Neural cell (in vitro differentiated cells): ENCODE measurements at regions not wholly inside any gene's neighbourhood (a gene's known extent, or its start where the extent isn't known, plus 50 kb on each side); places are given as distances from the start of the nearest gene placed in this dataset.

Source experiments
- H2AFZ ChIP-seq: fragments of 200-600, 300-800 bp; sonication (generic), shearing (Covaris generic); 2 replicates; pipeline ENCODE4 v1.6.0; 2014; ENCODE audit warnings: low read depth, mild to moderate bottlenecking, antibody characterized with exemption, low read length, moderate library complexity
- H3F3A ChIP-seq: fragments of 200-600 bp; shearing (Covaris generic); 2 replicates; pipeline ENCODE4 v1.6.1; 2016; ENCODE audit warnings: mild to moderate bottlenecking, moderate library complexity, mixed read lengths, antibody characterized with exemption, low read length; ENCODE audit not compliant: insufficient read depth, poor library complexity, severe bottlenecking
- H3K27ac ChIP-seq: fragments of 200-600, 300-800 bp; sonication (generic), shearing (Covaris generic); 2 replicates; pipeline ENCODE4 v1.5.1; 2014; ENCODE audit warnings: mild to moderate bottlenecking, low read length, moderate library complexity
- H3K27me3 ChIP-seq: fragments of 300-800, 200-600 bp; sonication (generic), shearing (Covaris generic); 2 replicates; pipeline ENCODE4 v1.6.0; 2014; ENCODE audit warnings: mild to moderate bottlenecking, low read depth, low read length, moderate library complexity; ENCODE audit not compliant: insufficient read depth
- H3K36me3 ChIP-seq: fragments of 300-800, 200-600 bp; sonication (generic), shearing (Covaris generic); 2 replicates; pipeline ENCODE4 v1.5.1; 2014; ENCODE audit warnings: mild to moderate bottlenecking, antibody characterized with exemption, low read length, moderate library complexity; ENCODE audit not compliant: insufficient read depth
- H3K4me2 ChIP-seq: fragments of 300-800, 200-600 bp; sonication (generic), shearing (Covaris generic); 2 replicates; pipeline ENCODE4 v1.6.0; 2014; ENCODE audit warnings: mild to moderate bottlenecking, low read length
- H3K4me3 ChIP-seq: fragments of 300-800, 200-600 bp; sonication (generic), shearing (Covaris generic); 2 replicates; pipeline ENCODE4 v1.5.1; 2014; ENCODE audit warnings: mild to moderate bottlenecking, low read length, moderate library complexity
- H3K79me2 ChIP-seq: fragments of 200-600 bp; shearing (Covaris generic); replicated peaks from 2 replicates; pipeline ENCODE4 v1.6.0; 2014; ENCODE audit warnings: mild to moderate bottlenecking, low read length, moderate library complexity; ENCODE audit not compliant: insufficient read depth
- H3K9ac ChIP-seq: fragments of 300-800, 200-600 bp; sonication (generic), shearing (Covaris generic); 2 replicates; pipeline ENCODE4 v1.6.1; 2016; ENCODE audit warnings: mild to moderate bottlenecking, low read length, mixed read lengths
- H3K9me2 ChIP-seq: fragments of 200-600 bp; shearing (Covaris generic); 2 replicates; pipeline ENCODE4 v1.6.1; 2016; ENCODE audit warnings: mild to moderate bottlenecking, low read length, mixed read lengths; ENCODE audit not compliant: insufficient read depth
- H3K9me3 ChIP-seq: fragments of 200-600, 300-800 bp; sonication (generic), shearing (Covaris generic); 2 replicates; pipeline ENCODE4 v1.6.1; 2016; ENCODE audit warnings: mild to moderate bottlenecking, mixed run types, low read length, moderate library complexity, mixed read lengths
- H4K20me1 ChIP-seq: fragments of 200-600 bp; shearing (Covaris generic); 2 replicates; pipeline ENCODE4 v1.6.1; 2016; ENCODE audit warnings: mild to moderate bottlenecking, mixed run types; ENCODE audit not compliant: insufficient read depth
- EP300 ChIP-seq: fragments of 450-650 bp; conservative IDR thresholded peaks from 2 replicates; pipeline ENCODE4 v1.6.1; 2014; ENCODE audit warnings: antibody characterized with exemption, mild to moderate bottlenecking, moderate library complexity; ENCODE audit not compliant: poor library complexity, severe bottlenecking
- EZH2 ChIP-seq: fragments of 200-600, 300-800 bp; shearing (Covaris generic), sonication (generic); IDR thresholded peaks from 2 replicates; pipeline ENCODE4 v1.6.1; 2014; ENCODE audit warnings: antibody characterized with exemption, low read length, borderline replicate concordance, mild to moderate bottlenecking; ENCODE audit not compliant: insufficient read depth, poor library complexity, severe bottlenecking
- MXI1 ChIP-seq: fragments of 450-650 bp; conservative IDR thresholded peaks from 2 replicates; pipeline ENCODE4 v1.6.1; 2014; ENCODE audit warnings: antibody characterized with exemption, mild to moderate bottlenecking; ENCODE audit not compliant: poor library complexity, severe bottlenecking
- POLR2AphosphoS5 ChIP-seq: IDR thresholded peaks from 2 replicates; pipeline ENCODE4 v1.6.1; 2012
- RAD21 ChIP-seq: fragments of 450-650 bp; conservative IDR thresholded peaks from 2 replicates; pipeline ENCODE4 v1.6.1; 2014; ENCODE audit warnings: antibody characterized with exemption, mild to moderate bottlenecking, moderate library complexity
- REST ChIP-seq: IDR thresholded peaks from 2 replicates; pipeline ENCODE4 v1.6.1; 2012; ENCODE audit warnings: borderline replicate concordance
- SMC3 ChIP-seq: fragments of 450-650 bp; conservative IDR thresholded peaks from 2 replicates; pipeline ENCODE4 v1.6.1; 2014; ENCODE audit warnings: antibody characterized with exemption, mild to moderate bottlenecking, moderate library complexity; ENCODE audit not compliant: poor library complexity
- TAF1 ChIP-seq: IDR thresholded peaks from 2 replicates; pipeline ENCODE4 v1.6.1; 2012; ENCODE audit warnings: low read depth
- TF ChIP-seq, protein P1 (sequence below): fragments of 450-650 bp; IDR thresholded peaks from 2 replicates; pipeline ENCODE4 v1.5.1; 2014; ENCODE audit warnings: antibody characterized with exemption, mild to moderate bottlenecking, moderate library complexity; ENCODE audit not compliant: poor library complexity, severe bottlenecking

- no peaks in the 10 kb centered on the region for H3K36me3 ChIP-seq
- H4K20me1 ChIP-seq: no peaks in the 10 kb centered on the region
- no peak overlapping the region for H3K4me2 ChIP-seq
- H2AFZ ChIP-seq: no peak overlapping the region
- no peak overlapping the region for H3K27ac ChIP-seq
- no peak for TF ChIP-seq EP300
- no peak for TF ChIP-seq MXI1
- TF ChIP-seq, protein P1, sequence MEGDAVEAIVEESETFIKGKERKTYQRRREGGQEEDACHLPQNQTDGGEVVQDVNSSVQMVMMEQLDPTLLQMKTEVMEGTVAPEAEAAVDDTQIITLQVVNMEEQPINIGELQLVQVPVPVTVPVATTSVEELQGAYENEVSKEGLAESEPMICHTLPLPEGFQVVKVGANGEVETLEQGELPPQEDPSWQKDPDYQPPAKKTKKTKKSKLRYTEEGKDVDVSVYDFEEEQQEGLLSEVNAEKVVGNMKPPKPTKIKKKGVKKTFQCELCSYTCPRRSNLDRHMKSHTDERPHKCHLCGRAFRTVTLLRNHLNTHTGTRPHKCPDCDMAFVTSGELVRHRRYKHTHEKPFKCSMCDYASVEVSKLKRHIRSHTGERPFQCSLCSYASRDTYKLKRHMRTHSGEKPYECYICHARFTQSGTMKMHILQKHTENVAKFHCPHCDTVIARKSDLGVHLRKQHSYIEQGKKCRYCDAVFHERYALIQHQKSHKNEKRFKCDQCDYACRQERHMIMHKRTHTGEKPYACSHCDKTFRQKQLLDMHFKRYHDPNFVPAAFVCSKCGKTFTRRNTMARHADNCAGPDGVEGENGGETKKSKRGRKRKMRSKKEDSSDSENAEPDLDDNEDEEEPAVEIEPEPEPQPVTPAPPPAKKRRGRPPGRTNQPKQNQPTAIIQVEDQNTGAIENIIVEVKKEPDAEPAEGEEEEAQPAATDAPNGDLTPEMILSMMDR: no peak
- no peak for TF ChIP-seq TAF1
- TF ChIP-seq SMC3: no peak
- TF ChIP-seq REST: no peak
- no peak for TF ChIP-seq RAD21
- TF ChIP-seq EZH2: no peak
- no peak for TF ChIP-seq POLR2AphosphoS5
- no peaks in the 10 kb centered on the region for H3K9me2 ChIP-seq
- no peak overlapping the region for H3K4me3 ChIP-seq
- H3K79me2 ChIP-seq: no peaks in the 10 kb centered on the region
- H3F3A ChIP-seq: no peaks in the 10 kb centered on the region
- no peak overlapping the region for H3K9ac ChIP-seq
- H3K9me3 ChIP-seq: no peaks in the 10 kb centered on the region
- H3K27me3 ChIP-seq: no peaks in the 10 kb centered on the region
These were observed 169.8 kb upstream of the GRB10 start for GRCh38 chr7:50952544-50952943.

DNA sequence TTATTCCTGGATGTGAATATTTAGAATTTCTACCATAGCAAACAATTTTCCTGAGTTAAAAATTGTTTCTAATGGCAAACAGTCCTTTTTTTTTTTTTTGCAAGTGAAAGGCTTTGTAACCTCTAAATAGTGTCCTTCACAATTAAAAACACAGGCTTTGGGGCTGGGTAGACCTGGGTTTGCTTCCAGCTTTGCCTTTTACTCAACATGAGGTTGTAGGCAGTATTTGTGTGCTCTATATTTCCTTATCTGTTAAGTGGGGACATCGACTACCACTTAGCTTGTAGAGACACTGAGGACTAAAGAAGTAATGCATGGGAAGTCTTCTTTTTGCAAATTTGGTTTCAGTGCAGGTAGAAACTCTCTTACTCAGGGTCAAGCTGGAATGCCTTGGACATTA lies 169.4 kb upstream of the GRB10 start:
- H3K9me3 ChIP-seq: no peaks in the 10 kb centered on the region
- H3K27ac ChIP-seq: no peak overlapping the region
- no peak overlapping the region for H3K4me2 ChIP-seq
- no peak overlapping the region for H3K9ac ChIP-seq
- H3K79me2 ChIP-seq: no peaks in the 10 kb centered on the region
- H3F3A ChIP-seq: no peaks in the 10 kb centered on the region
- no peaks in the 10 kb centered on the region for H3K36me3 ChIP-seq
- no peak overlapping the region for H3K4me3 ChIP-seq
- H4K20me1 ChIP-seq: no peaks in the 10 kb centered on the region
- no peaks in the 10 kb centered on the region for H3K27me3 ChIP-seq
- TF ChIP-seq POLR2AphosphoS5 (no peak), EP300 (no peak), MXI1 (no peak), TAF1 (no peak), EZH2 (no peak), SMC3 (no peak), RAD21 (no peak), REST (no peak)
- TF ChIP-seq, protein P1: no peak
- H3K9me2 ChIP-seq: no peaks in the 10 kb centered on the region
- no peak overlapping the region for H2AFZ ChIP-seq
